Right cardiac atrium (tissue), 5 donors: ENCODE measurements at regions not wholly inside any gene's neighbourhood (a gene's known extent, or its start where the extent isn't known, plus 50 kb on each side); places are given as distances from the start of the nearest gene placed in this dataset.
"Not testable (repeated sequence)": the region's sequence is repeated elsewhere in the genome, so short reads cannot be mapped to it uniquely, and the experiment has no call there.

Source experiments
- ATAC-seq, 2 donors: fragments of 200-7000 bp; cut with Tn5 transposase; one replicate each; pipeline versions ENCODE4 v1.8.0 to v1.9.1; 2020; ENCODE audit warnings: moderate library complexity in 2 of 2, mild to moderate bottlenecking in 1 of 2
- DNase-seq, 3 donors: peaks; one replicate each; pipeline ENCODE4 v3.0.0-alpha.2; 2020
- H3K27ac ChIP-seq: one replicate; pipeline ENCODE4 v1.5.1; 2013; ENCODE audit warnings: mild to moderate bottlenecking, low read length, control low read depth, moderate library complexity
- H3K27me3 ChIP-seq: one replicate; pipeline ENCODE4 v1.6.1; 2013; ENCODE audit not compliant: control insufficient read depth, insufficient read depth
- H3K4me1 ChIP-seq: one replicate; pipeline ENCODE4 v1.6.1; 2013; ENCODE audit warnings: low read length; ENCODE audit not compliant: control insufficient read depth, insufficient read depth
- H3K4me3 ChIP-seq: one replicate; pipeline ENCODE4 v1.5.1; 2013; ENCODE audit warnings: low read length, control low read depth
- H3K9me3 ChIP-seq: one replicate; pipeline ENCODE4 v1.6.1; 2013; ENCODE audit warnings: low read length; ENCODE audit not compliant: control insufficient read depth
- WGBS: extraction: QIAGEN DNeasy Blood & Tissue Kit; methylation state at CpG from one replicate; pipeline ENCODE4 v1.1.7; 2013; 5-methylcytosine and 5-hydroxymethylcytosine counted together
- intact Hi-C, 4 donors: fragments of 100-400 bp; cut with DNase I; formaldehyde crosslinking; loops; one replicate each; pipeline versions ENCODE4 v1.11.0 to v1.14.0; 2022 to 2023
- donor health status: healthy with polysubstance abuse.
- donor health status: DM: no; HTN: yes; CAD: no.
- donor health status: DM: no; HTN: no; CAD: no.
- donor health status: DM: no; HTN: yes; CAD: no; lungs with severe emphysema.
- donor health status: DM: yes; HTN: yes; CAD: no.

GRCh38 chrX:45621376-45622041 is 420.8 kb upstream of the DIPK2B start:
- H3K4me3 ChIP-seq = no peak overlapping the region
- intact Hi-C loops = no loop called here
- no peak overlapping the region for H3K27ac ChIP-seq
- ATAC-seq (no peak), DNase-seq (no peak)
- WGBS = 87% methylated on average over 7 of the region's 7 CpGs
- H3K9me3 ChIP-seq = no peaks in the 10 kb centered on the region
- H3K27me3 ChIP-seq = no peaks in the 10 kb centered on the region
- no peaks in the 10 kb centered on the region for H3K4me1 ChIP-seq

DNA sequence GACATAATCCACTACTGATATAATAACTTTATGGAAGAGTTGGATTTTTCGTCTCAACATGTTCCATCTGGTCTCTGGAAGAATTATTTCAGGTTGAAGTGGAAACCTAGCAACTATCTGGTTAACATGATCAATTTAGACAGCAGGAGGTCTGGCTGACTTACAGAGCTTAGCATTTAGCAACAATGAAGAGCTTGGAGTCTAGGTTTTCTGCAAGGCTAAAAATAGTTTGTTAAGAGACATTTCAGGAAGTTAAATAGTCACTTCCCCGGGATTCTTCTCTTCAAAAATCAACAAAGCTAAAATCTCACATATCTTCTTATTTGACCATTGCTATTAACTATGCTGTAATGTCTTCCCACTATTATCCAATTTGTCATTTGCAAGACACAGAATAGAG is 418.6 kb upstream of the DIPK2B start:
- Histone ChIP-seq H3K4me3 (no peak overlapping the region), H3K27ac (no peak overlapping the region), H3K4me1 (no peaks in the 10 kb centered on the region), H3K9me3 (no peaks in the 10 kb centered on the region), H3K27me3 (no peaks in the 10 kb centered on the region)
- DNase-seq (no peak), ATAC-seq (no peak)
- intact Hi-C loops = no loop called here
- 31% methylated on average over 2 of the region's 2 CpGs for WGBS

DNA sequence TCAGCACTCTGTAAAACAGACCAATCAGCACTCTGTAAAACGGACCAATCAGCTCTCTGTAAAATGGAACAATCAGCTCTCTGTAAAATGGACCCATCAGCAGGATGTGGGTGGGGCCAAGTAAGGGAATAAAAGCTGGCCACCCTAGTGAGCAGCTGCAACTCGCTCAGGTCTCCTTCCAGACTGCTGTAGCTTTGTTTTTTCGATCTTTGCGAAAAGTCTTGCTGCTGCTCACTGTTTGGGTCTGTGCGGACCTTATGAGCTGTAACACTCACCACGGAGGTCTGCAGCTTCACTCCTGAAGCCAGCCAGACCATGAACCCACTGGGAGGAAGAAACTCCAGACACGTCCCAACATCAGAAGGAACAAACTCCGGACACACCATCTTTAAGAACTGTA is 414.9 kb upstream of the DIPK2B start:
- H3K9me3 ChIP-seq, intact Hi-C loops, H3K4me1 ChIP-seq, H3K4me3 ChIP-seq, H3K27me3 ChIP-seq, H3K27ac ChIP-seq, DNase-seq, ATAC-seq: not testable (repeated sequence)
- WGBS = 90% methylated on average over 8 of the region's 8 CpGs

GRCh38 chrX:45614853-45615252 is 414.2 kb upstream of the DIPK2B start:
- 68% methylated on average over 2 of the region's 2 CpGs for WGBS

DNA sequence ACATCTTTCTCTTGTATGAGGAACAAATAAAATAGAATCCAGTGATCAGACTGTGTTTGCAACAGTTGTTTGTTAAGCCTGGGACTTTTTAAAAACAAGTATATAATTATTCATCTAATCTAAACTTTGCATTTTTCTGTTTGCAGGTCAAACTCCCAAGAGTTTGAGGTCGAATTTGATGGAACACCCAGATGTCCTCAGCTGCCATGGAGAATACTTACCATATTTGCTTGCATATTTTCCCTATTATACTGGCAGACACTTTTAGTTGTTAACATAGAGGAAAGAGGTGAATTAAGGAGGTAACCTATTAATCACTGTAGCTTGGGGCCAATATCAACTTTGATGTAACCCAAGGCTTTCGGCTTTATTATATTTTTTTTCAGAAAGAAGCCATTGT is 401.5 kb upstream of the DIPK2B start:
- no peak overlapping the region for H3K4me3 ChIP-seq
- no peaks in the 10 kb centered on the region for H3K4me1 ChIP-seq
- no peaks in the 10 kb centered on the region for H3K9me3 ChIP-seq
- no peaks in the 10 kb centered on the region for H3K27me3 ChIP-seq
- intact Hi-C loops = no loop called here
- no peak overlapping the region for H3K27ac ChIP-seq
- WGBS = 52% methylated on average over 2 of the region's 2 CpGs
- DNase-seq (no peak), ATAC-seq (no peak)

More at GRCh38 chrX:45614853-45615252, 414.2 kb upstream of the DIPK2B start:
- Histone ChIP-seq H3K4me3 (no peak overlapping the region), H3K27me3 (no peaks in the 10 kb centered on the region), H3K9me3 (no peaks in the 10 kb centered on the region), H3K4me1 (no peaks in the 10 kb centered on the region), H3K27ac (no peak overlapping the region)
- ATAC-seq = no peak
- DNase-seq = no peak
- intact Hi-C loops = no loop called here

DNA sequence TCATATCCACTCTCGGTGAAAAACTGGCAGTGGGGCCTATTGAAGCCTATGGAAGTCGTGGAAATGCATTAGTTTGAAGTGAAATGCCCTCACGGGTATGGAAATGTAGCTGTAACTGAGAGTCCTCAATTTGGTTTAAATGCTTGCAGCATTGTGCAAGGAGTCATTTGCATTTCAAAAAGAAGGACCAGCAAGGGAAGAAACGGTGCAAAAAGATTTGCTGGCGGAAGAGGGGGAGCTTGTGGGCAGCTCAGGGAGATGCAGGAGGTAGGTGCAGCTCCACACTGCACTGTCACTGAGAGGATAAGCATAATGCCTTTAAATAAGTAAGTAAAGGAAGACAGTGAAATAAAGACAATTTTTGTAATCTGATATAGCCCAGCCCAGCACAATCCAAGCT is 400.4 kb upstream of the DIPK2B start:
- intact Hi-C loops = no loop called here
- no peak for ATAC-seq
- DNase-seq = no peak

DNA sequence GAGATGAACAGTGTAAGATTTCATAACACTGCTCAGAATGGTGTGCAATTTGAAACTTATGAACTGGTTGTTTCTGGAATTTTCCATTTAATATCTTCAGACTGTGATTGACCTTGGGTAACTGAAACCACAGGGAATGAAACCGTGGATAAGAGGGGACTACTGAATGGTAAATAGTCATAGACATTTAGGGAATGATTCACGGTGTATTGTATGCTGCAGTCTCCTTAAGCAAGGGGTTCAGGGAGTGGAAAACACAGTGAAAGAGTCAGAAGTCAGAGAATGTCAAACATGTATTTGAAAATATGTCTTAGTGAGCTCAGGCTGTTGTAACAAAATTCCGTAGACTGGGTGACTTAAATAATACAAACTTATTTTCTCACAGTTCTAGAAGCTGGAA is 398.2 kb upstream of the DIPK2B start:
- 88% methylated on average over 3 of the region's 3 CpGs for WGBS
- Histone ChIP-seq H3K4me3 (no peak overlapping the region), H3K27ac (no peak overlapping the region), H3K4me1 (no peaks in the 10 kb centered on the region), H3K9me3 (no peaks in the 10 kb centered on the region), H3K27me3 (no peaks in the 10 kb centered on the region)
- ATAC-seq = no peak
- DNase-seq = no peak
- intact Hi-C loops = no loop called here

More for the DNA sequence above, 400.4 kb upstream of the DIPK2B start:
- no peaks in the 10 kb centered on the region for H3K4me1 ChIP-seq
- no peaks in the 10 kb centered on the region for H3K9me3 ChIP-seq
- no peak overlapping the region for H3K4me3 ChIP-seq
- no peak overlapping the region for H3K27ac ChIP-seq
- 74% methylated on average over 5 of the region's 5 CpGs for WGBS
- H3K27me3 ChIP-seq = no peaks in the 10 kb centered on the region

GRCh38 chrX:45596188-45596808 is 395.6 kb upstream of the DIPK2B start:
- no peaks in the 10 kb centered on the region for H3K9me3 ChIP-seq

GRCh38 chrX:45592101-45592500 is 391.4 kb upstream of the DIPK2B start:
- ATAC-seq = no peak
- Histone ChIP-seq H3K9me3 (no peaks in the 10 kb centered on the region), H3K4me1 (no peaks in the 10 kb centered on the region), H3K27ac (no peak overlapping the region), H3K27me3 (no peaks in the 10 kb centered on the region), H3K4me3 (no peak overlapping the region)
- WGBS = 85% methylated on average over 3 of the region's 3 CpGs
- DNase-seq = no peak
- intact Hi-C loops = no loop called here

More at GRCh38 chrX:45596188-45596808, 395.6 kb upstream of the DIPK2B start:
- Histone ChIP-seq H3K4me3 (no peak overlapping the region), H3K27me3 (no peaks in the 10 kb centered on the region), H3K4me1 (no peaks in the 10 kb centered on the region), H3K27ac (no peak overlapping the region)
- DNase-seq (no peak), ATAC-seq (no peak)
- 54% methylated on average over 2 of the region's 2 CpGs for WGBS
- intact Hi-C loops = no loop called here

DNA sequence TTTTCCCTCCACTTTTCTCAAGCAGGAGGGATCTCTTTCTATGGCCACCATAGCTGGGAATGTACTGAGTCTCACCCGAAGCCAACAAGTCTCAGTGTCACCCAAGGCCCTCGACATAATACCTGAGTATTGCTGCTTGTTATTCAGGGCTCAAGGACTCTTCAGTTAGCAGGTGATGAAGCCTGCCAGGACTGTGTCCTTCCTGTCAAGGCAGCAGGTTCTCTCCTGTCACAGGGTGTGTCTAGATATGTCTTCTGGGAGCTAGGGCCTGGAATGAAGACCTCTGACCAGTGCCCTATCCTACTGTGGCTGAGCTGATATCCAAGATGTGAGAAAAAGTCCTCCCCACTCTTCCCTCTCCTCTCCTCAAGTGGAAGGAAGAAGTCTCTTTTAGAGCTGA is 391.0 kb upstream of the DIPK2B start:
- Histone ChIP-seq H3K4me3 (no peak overlapping the region), H3K9me3 (no peaks in the 10 kb centered on the region), H3K27me3 (no peaks in the 10 kb centered on the region), H3K27ac (no peak overlapping the region), H3K4me1 (no peaks in the 10 kb centered on the region)
- no peak for DNase-seq
- intact Hi-C loops = no loop called here
- WGBS = 75% methylated on average over 2 of the region's 2 CpGs
- no peak for ATAC-seq

GRCh38 chrX:45584717-45585116 is 384.0 kb upstream of the DIPK2B start:
- Histone ChIP-seq H3K27me3 (no peaks in the 10 kb centered on the region), H3K9me3 (no peaks in the 10 kb centered on the region), H3K27ac (no peak overlapping the region), H3K4me1 (no peaks in the 10 kb centered on the region), H3K4me3 (no peak overlapping the region)
- 70% methylated on average over 2 of the region's 2 CpGs for WGBS
- ATAC-seq (no peak), DNase-seq (no peak)
- intact Hi-C loops = no loop called here
